Endothelial cell of umbilical vein (primary cell): ENCODE measurements at regions not wholly inside any gene's neighbourhood (a gene's known extent, or its start where the extent isn't known, plus 50 kb on each side); places are given as distances from the start of the nearest gene placed in this dataset.

Experiments
- EZH2 ChIP-seq: IDR thresholded peaks from 2 replicates; pipeline ENCODE4 v1.6.1; 2012; ENCODE audit warnings: borderline replicate concordance, low read depth, mild to moderate bottlenecking, moderate library complexity, low read length, inconsistent platforms; ENCODE audit not compliant: severe bottlenecking
- FOS ChIP-seq: IDR thresholded peaks from 2 replicates; pipeline ENCODE4 v1.6.1; 2011; ENCODE audit warnings: mild to moderate bottlenecking, low read length, moderate library complexity, borderline replicate concordance; ENCODE audit not compliant: insufficient read depth
- MYC ChIP-seq: IDR thresholded peaks from one replicate; pipeline ENCODE4 v1.6.1; 2011; ENCODE audit warnings: mild to moderate bottlenecking, low read depth, low read length
- POLR2A ChIP-seq: IDR thresholded peaks from 2 replicates; pipeline ENCODE4 v1.6.1; 2012; ENCODE audit warnings: low read depth, mild to moderate bottlenecking, control low read depth, low read length
- TF ChIP-seq, protein P1 (sequence below), 2 donors: IDR thresholded peaks; 1 replicate in 1 of 2; 2 replicates in 1 of 2; pipeline ENCODE4 v1.5.1; 2011; ENCODE audit warnings: low read length in 2 of 2, mild to moderate bottlenecking in 2 of 2, moderate library complexity in 2 of 2, control low read depth in 1 of 2, inconsistent platforms in 1 of 2, low read depth in 1 of 2; ENCODE audit not compliant: insufficient read depth in 1 of 2; ENCODE audit errors: extremely low read depth in 1 of 2

DNA sequence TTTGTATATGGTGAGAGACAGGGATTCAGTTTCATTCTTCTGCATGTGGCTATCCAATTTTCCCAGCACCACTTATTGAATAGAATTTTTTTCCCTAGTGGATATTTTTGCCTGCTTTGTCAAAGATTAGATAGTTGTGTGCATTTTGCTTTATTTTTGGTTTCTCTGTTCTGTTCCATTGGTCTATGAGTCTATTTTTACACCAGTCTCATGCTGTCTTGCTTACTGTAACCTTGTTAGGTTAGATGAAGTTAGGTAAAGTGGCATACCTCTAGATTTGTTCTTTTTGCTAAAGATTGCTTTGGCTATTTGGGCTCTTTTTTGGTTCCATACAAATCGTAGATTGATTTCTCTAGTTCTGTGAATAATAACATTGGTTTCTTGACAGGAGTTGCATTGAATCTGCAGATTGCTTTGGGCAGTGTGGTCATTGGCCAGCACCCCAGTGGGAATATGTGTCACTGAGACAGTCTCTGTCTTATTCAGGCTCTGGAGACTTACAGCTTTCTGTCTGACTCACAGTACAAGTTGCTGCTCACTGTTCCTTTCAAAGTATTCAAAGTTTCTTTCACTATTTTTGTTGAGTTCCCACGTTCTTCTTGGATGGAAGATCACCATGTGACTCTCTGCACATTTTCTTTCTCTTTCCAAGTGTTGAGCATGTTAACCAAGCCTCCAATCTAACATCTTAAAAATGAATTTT lies 709.1 kb downstream of the CDH11 start:
- TF ChIP-seq, protein P1, sequence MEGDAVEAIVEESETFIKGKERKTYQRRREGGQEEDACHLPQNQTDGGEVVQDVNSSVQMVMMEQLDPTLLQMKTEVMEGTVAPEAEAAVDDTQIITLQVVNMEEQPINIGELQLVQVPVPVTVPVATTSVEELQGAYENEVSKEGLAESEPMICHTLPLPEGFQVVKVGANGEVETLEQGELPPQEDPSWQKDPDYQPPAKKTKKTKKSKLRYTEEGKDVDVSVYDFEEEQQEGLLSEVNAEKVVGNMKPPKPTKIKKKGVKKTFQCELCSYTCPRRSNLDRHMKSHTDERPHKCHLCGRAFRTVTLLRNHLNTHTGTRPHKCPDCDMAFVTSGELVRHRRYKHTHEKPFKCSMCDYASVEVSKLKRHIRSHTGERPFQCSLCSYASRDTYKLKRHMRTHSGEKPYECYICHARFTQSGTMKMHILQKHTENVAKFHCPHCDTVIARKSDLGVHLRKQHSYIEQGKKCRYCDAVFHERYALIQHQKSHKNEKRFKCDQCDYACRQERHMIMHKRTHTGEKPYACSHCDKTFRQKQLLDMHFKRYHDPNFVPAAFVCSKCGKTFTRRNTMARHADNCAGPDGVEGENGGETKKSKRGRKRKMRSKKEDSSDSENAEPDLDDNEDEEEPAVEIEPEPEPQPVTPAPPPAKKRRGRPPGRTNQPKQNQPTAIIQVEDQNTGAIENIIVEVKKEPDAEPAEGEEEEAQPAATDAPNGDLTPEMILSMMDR (IDR thresholded peaks at IDR 0.05; ENCODE audit: extremely low read depth in 1 of 2, insufficient read depth in 1 of 2, low read depth in 1 of 2, low read length in 2 of 2) = no peak
- TF ChIP-seq FOS = no peak
- TF ChIP-seq MYC = no peak
- no peak for TF ChIP-seq POLR2A
- no peak for TF ChIP-seq EZH2
